GM12878 (cell line): ENCODE measurements at regions not wholly inside any gene's neighbourhood (a gene's known extent, or its start where the extent isn't known, plus 50 kb on each side); places are given as distances from the start of the nearest gene placed in this dataset.

ENCODE experiments used
- ATAC-seq: fragments of 200-7000 bp; cut with Tn5 transposase; 3 replicates; pipeline ENCODE4 v1.9.1; 2020; ENCODE audit warnings: mild to moderate bottlenecking, moderate library complexity
- BruUV-seq: library from RNA; stranded (reverse); fragments of 400-500 nt; replicated peaks from 2 replicates; lab custom pipeline; 2021; lab: Mats Ljungman, UMichigan
- CTCF ChIA-PET: fragments of 300-600 bp; sonication (Branson Sonifier 250); formaldehyde crosslinking; extraction: SDS; loops from one replicate; lab custom pipeline; 2021; ENCODE audit warnings: inconsistent platforms; lab: Yijun Ruan, JAX
- POLR2A ChIA-PET: fragments of 350-600 bp; formaldehyde crosslinking; extraction: SDS; loops from one replicate; lab custom pipeline; 2021; ENCODE audit warnings: inconsistent platforms; lab: Charles Lee
- RAD21 ChIA-PET: fragments of 300-600 bp; sonication (Branson Sonifier 250); formaldehyde crosslinking; loops from one replicate; lab custom pipeline; 2023; ENCODE audit warnings: antibody characterized with exemption; ENCODE audit not compliant: unreplicated experiment; lab: Charles Lee
- SMC1A ChIA-PET: fragments of 300-600 bp; sonication (Branson Sonifier 250); formaldehyde crosslinking; loops from one replicate; lab custom pipeline; 2023; ENCODE audit not compliant: unreplicated experiment, uncharacterized antibody; lab: Charles Lee
- DNase-seq: peaks from one replicate; pipeline ENCODE4 v3.0.0-alpha.2; 2011; ENCODE audit warnings: low read depth, low spot score
- FAIRE-seq: peaks from 3 replicates; lab custom pipeline; 2011; peaks lifted over from hg19 to GRCh38; lab: Jason Lieb, UNC
- H2AFZ ChIP-seq: 2 replicates; pipeline ENCODE4 v1.6.0; 2011; ENCODE audit warnings: low read depth, low read length, control low read depth; ENCODE audit not compliant: control insufficient read depth
- H3K27ac ChIP-seq: 2 replicates; pipeline ENCODE4 v1.5.1; 2011; ENCODE audit warnings: control low read depth; ENCODE audit not compliant: control insufficient read depth, insufficient read depth
- H3K27me3 ChIP-seq, 2 experiments: replicated peaks in 1 of 2; 2 replicates each; pipeline versions ENCODE4 v1.6.0 to v1.6.1; 2011; ENCODE audit warnings: low read length in 1 of 2; ENCODE audit not compliant: control insufficient read depth in 2 of 2, insufficient read depth in 2 of 2
- H3K36me3 ChIP-seq, 2 experiments: 2 replicates each; pipeline ENCODE4 v1.5.1; 2011; ENCODE audit warnings: low read length in 1 of 2; ENCODE audit not compliant: control insufficient read depth in 2 of 2, insufficient read depth in 2 of 2
- H3K4me1 ChIP-seq: 2 replicates; pipeline ENCODE4 v1.6.1; 2011; ENCODE audit warnings: mild to moderate bottlenecking, low read length, moderate library complexity, mixed read lengths; ENCODE audit not compliant: control insufficient read depth, insufficient read depth
- H3K4me2 ChIP-seq: 2 replicates; pipeline ENCODE4 v1.6.0; 2011; ENCODE audit warnings: control low read depth; ENCODE audit not compliant: control insufficient read depth, insufficient read depth
- H3K4me3 ChIP-seq: fragments of 200-600 bp; sonication (generic); 2 replicates; pipeline ENCODE4 v1.5.1; 2016
- H3K79me2 ChIP-seq: 2 replicates; pipeline ENCODE4 v1.6.0; 2011; ENCODE audit warnings: low read length; ENCODE audit not compliant: control insufficient read depth, insufficient read depth
- H3K9ac ChIP-seq: 2 replicates; pipeline ENCODE4 v1.8.0; 2011; ENCODE audit warnings: low read length, control low read depth, mixed read lengths; ENCODE audit not compliant: control insufficient read depth, insufficient read depth
- H3K9me3 ChIP-seq: replicated peaks from 3 replicates; pipeline ENCODE4 v1.5.1; 2011; ENCODE audit warnings: mild to moderate bottlenecking, low read length; ENCODE audit not compliant: control insufficient read depth, insufficient read depth
- H4K20me1 ChIP-seq: 2 replicates; pipeline ENCODE4 v1.6.0; 2011; ENCODE audit not compliant: control insufficient read depth, insufficient read depth
- ATF7 ChIP-seq: fragments of 450-650 bp; IDR thresholded peaks from 2 replicates; pipeline ENCODE4 v1.6.1; 2016; ENCODE audit warnings: low read depth, mild to moderate bottlenecking
- BACH1 ChIP-seq: fragments of 450-650 bp; IDR thresholded peaks from 2 replicates; pipeline ENCODE4 v1.6.1; 2017; ENCODE audit warnings: mild to moderate bottlenecking, borderline replicate concordance
- GATAD2B ChIP-seq: fragments of 450-650 bp; conservative IDR thresholded peaks from 2 replicates; pipeline ENCODE4 v1.6.1; 2017; ENCODE audit warnings: low read depth, mild to moderate bottlenecking, moderate library complexity
- LARP7 ChIP-seq: fragments of 450-650 bp; IDR thresholded peaks from 2 replicates; pipeline ENCODE4 v1.6.1; 2017; ENCODE audit warnings: mild to moderate bottlenecking
- NFIC ChIP-seq: IDR thresholded peaks from 2 replicates; pipeline ENCODE4 v1.6.1; 2012; ENCODE audit warnings: low read depth, mild to moderate bottlenecking, inconsistent platforms, low read length, moderate library complexity
- NFYA ChIP-seq: IDR thresholded peaks from 2 replicates; pipeline ENCODE4 v1.6.1; 2011; ENCODE audit warnings: low read depth, mild to moderate bottlenecking, low read length, improper control_type of control experiment, borderline replicate concordance
- POU2F2 ChIP-seq: IDR thresholded peaks from 3 replicates; pipeline ENCODE4 v1.6.1; 2011; ENCODE audit warnings: low read depth, mild to moderate bottlenecking, low read length, borderline replicate concordance
- RCOR1 ChIP-seq: conservative IDR thresholded peaks from 2 replicates; pipeline ENCODE4 v1.6.1; 2012; ENCODE audit warnings: low read depth, low read length, improper control_type of control experiment
- SMAD1 ChIP-seq: fragments of 450-650 bp; IDR thresholded peaks from 2 replicates; pipeline ENCODE4 v1.6.1; 2018; ENCODE audit warnings: mild to moderate bottlenecking, low read depth; ENCODE audit not compliant: partially characterized antibody
- SRF ChIP-seq, 2 experiments: IDR thresholded peaks; 2 replicates each; pipeline ENCODE4 v1.6.1; 2011; ENCODE audit warnings: low read depth in 2 of 2, low read length in 2 of 2, mild to moderate bottlenecking in 1 of 2, moderate library complexity in 1 of 2
- STAT1 ChIP-seq: fragments of 450-650 bp; conservative IDR thresholded peaks from 2 replicates; pipeline ENCODE4 v1.6.1; 2014; ENCODE audit warnings: antibody characterized with exemption, mild to moderate bottlenecking
- STAT3 ChIP-seq: IDR thresholded peaks from 2 replicates; pipeline ENCODE4 v1.6.1; 2011; ENCODE audit warnings: low read depth, low read length, improper control_type of control experiment
- TARDBP ChIP-seq: IDR thresholded peaks from 2 replicates; pipeline ENCODE4 v1.6.1; 2016; ENCODE audit warnings: borderline replicate concordance
- TCF3 ChIP-seq: IDR thresholded peaks from 2 replicates; pipeline ENCODE4 v1.6.1; 2012; ENCODE audit warnings: low read depth, mild to moderate bottlenecking, low read length, borderline replicate concordance; ENCODE audit not compliant: insufficient read depth
- WGBS: methylation state at CpG from one replicate; pipeline ENCODE4 v1.1.6; 2016; ENCODE audit warnings: low lambda C conversion rate; ENCODE audit not compliant: insufficient replicate concordance, insufficient coverage; ENCODE audit errors: missing lambda C conversion rate; 5-methylcytosine and 5-hydroxymethylcytosine counted together
- in situ Hi-C: fragments of 300-500 bp; cut with MboI; formaldehyde crosslinking; loops from 9 replicates; pipeline ENCODE4 v1.14.3; 2018; ENCODE audit warnings: mixed read lengths
- intact Hi-C: fragments of 100-400 bp; cut with micrococcal nuclease; formaldehyde crosslinking; loops from one replicate; pipeline ENCODE4 v1.14.2; 2022; ENCODE audit not compliant: unreplicated experiment
- TF ChIP-seq, protein P1 (sequence below): fragments of 450-650 bp; IDR thresholded peaks from 2 replicates; pipeline ENCODE4 v1.6.1; 2017; ENCODE audit warnings: mild to moderate bottlenecking
- TF ChIP-seq, protein P2 (sequence below): IDR thresholded peaks from 2 replicates; pipeline ENCODE4 v1.6.1; 2012; ENCODE audit warnings: mild to moderate bottlenecking, low read depth, low read length

DNA sequence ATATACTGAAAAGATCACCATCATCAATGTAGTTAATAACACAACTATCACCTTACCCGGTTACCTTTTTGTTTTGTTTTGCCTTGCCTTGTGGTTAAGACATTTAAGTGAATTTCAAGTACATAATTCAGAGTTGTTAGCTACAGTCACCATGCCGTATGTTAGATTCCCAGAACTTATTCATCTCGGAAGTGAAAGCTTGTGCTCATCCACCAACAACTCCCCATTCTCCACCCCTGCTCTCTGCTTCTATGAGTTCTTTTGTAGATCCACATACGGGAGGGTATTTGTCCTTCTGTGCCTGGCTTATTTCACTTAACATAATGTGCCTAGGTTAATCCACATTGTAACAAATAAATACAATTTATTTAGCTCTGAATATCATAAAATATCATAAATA lies 182.8 kb upstream of the ADARB2 start (continued):
- TF ChIP-seq SRF (IDR thresholded peaks at IDR 0.05; ENCODE audit: low read depth in 2 of 2, low read length in 2 of 2): no peak
- no peak for TF ChIP-seq TCF3

DNA sequence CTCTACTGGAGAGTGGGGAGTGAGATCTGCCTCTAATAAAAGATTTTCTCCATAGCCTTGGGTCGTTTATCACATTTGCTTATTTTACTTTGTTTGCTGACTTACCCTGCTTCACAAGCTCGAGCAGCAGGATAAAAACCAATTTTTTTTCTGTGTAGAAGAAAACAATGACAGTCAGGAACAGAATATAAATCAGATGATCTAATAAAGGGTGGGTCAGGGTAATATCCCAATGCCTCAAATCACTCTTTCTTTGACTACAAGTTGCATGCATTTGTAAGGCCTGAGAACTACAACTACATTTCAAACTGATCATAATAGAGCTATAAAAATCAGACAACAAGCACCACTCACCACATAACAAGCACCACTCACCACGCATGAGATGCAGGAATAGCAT lies 174.4 kb upstream of the ADARB2 start:
- no peaks in the 10 kb centered on the region for H3K9me3 ChIP-seq
- in situ Hi-C loops (no loop called here), intact Hi-C loops (no loop called here)
- no peaks in the 10 kb centered on the region for H3K4me1 ChIP-seq
- SMC1A ChIA-PET: interaction anchor here (0.9 to 1.1 kb wide), 2 partner anchors 8 to 22 kb away, joined by 3 read pairs; no protein-coding TSS in a partner anchor
- RAD21 ChIA-PET: no interaction called here
- CTCF ChIA-PET: no interaction called here
- POLR2A ChIA-PET: no interaction called here
- H3K27me3 ChIP-seq: no peaks in the 10 kb centered on the region
- no peak overlapping the region for H2AFZ ChIP-seq
- no peak overlapping the region for H3K9ac ChIP-seq
- BruUV-seq: no TSS peak
- no peak overlapping the region for H3K4me3 ChIP-seq
- TF ChIP-seq BACH1 (no peak), LARP7 (no peak), RCOR1 (no peak), TARDBP (no peak), ATF7 (no peak), NFIC (no peak), SMAD1 (no peak), STAT1 (no peak), GATAD2B (no peak), STAT3 (no peak), POU2F2 (no peak), NFYA (no peak)
- TF ChIP-seq, protein P1, sequence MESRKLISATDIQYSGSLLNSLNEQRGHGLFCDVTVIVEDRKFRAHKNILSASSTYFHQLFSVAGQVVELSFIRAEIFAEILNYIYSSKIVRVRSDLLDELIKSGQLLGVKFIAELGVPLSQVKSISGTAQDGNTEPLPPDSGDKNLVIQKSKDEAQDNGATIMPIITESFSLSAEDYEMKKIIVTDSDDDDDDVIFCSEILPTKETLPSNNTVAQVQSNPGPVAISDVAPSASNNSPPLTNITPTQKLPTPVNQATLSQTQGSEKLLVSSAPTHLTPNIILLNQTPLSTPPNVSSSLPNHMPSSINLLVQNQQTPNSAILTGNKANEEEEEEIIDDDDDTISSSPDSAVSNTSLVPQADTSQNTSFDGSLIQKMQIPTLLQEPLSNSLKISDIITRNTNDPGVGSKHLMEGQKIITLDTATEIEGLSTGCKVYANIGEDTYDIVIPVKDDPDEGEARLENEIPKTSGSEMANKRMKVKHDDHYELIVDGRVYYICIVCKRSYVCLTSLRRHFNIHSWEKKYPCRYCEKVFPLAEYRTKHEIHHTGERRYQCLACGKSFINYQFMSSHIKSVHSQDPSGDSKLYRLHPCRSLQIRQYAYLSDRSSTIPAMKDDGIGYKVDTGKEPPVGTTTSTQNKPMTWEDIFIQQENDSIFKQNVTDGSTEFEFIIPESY: no peak
- TF ChIP-seq, protein P2, sequence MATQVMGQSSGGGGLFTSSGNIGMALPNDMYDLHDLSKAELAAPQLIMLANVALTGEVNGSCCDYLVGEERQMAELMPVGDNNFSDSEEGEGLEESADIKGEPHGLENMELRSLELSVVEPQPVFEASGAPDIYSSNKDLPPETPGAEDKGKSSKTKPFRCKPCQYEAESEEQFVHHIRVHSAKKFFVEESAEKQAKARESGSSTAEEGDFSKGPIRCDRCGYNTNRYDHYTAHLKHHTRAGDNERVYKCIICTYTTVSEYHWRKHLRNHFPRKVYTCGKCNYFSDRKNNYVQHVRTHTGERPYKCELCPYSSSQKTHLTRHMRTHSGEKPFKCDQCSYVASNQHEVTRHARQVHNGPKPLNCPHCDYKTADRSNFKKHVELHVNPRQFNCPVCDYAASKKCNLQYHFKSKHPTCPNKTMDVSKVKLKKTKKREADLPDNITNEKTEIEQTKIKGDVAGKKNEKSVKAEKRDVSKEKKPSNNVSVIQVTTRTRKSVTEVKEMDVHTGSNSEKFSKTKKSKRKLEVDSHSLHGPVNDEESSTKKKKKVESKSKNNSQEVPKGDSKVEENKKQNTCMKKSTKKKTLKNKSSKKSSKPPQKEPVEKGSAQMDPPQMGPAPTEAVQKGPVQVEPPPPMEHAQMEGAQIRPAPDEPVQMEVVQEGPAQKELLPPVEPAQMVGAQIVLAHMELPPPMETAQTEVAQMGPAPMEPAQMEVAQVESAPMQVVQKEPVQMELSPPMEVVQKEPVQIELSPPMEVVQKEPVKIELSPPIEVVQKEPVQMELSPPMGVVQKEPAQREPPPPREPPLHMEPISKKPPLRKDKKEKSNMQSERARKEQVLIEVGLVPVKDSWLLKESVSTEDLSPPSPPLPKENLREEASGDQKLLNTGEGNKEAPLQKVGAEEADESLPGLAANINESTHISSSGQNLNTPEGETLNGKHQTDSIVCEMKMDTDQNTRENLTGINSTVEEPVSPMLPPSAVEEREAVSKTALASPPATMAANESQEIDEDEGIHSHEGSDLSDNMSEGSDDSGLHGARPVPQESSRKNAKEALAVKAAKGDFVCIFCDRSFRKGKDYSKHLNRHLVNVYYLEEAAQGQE: no peak
- H3K4me2 ChIP-seq: no peak overlapping the region
- H3K79me2 ChIP-seq: no peaks in the 10 kb centered on the region
- H4K20me1 ChIP-seq: no peaks in the 10 kb centered on the region
- no peak for ATAC-seq
- WGBS: 14% methylated on average over 3 of the region's 3 CpGs
- DNase-seq: no peak
- no peak overlapping the region for H3K27ac ChIP-seq
- FAIRE-seq: no peak
- no peaks in the 10 kb centered on the region for H3K36me3 ChIP-seq
